Fibroblast of mammary gland (primary cell): ENCODE measurements at regions not wholly inside any gene's neighbourhood (a gene's known extent, or its start where the extent isn't known, plus 50 kb on each side); places are given as distances from the start of the nearest gene placed in this dataset.
"Not testable (repeated sequence)": the region's sequence is repeated elsewhere in the genome, so short reads cannot be mapped to it uniquely, and the experiment has no call there.

Experiments
- DNase-seq: peaks from one replicate; pipeline ENCODE4 v3.0.0-alpha.2; 2010; ENCODE audit warnings: low read depth
- H3K4me3 ChIP-seq: 2 replicates; pipeline ENCODE4 v1.5.1; 2011; ENCODE audit warnings: low read depth, mild to moderate bottlenecking, low read length, moderate library complexity; ENCODE audit not compliant: control insufficient read depth
- CTCF ChIP-seq: conservative IDR thresholded peaks from 2 replicates; pipeline ENCODE4 v1.5.1; 2011; ENCODE audit warnings: low read depth, low read length, inconsistent platforms; ENCODE audit not compliant: control insufficient read depth, insufficient read depth

GRCh38 chr19:20470345-20471135, 95.0 kb downstream of the ZNF737 start:
- TF ChIP-seq CTCF = no peak
- no peak overlapping the region for H3K4me3 ChIP-seq
- no peak for DNase-seq

GRCh38 chr19:20466638-20466990, 99.0 kb downstream of the ZNF737 start:
- DNase-seq = not testable (repeated sequence)

GRCh38 chr19:20465922-20466637, 99.5 kb downstream of the ZNF737 start:
- not testable (repeated sequence) for DNase-seq, H3K4me3 ChIP-seq

More at GRCh38 chr19:20466638-20466990, 99.0 kb downstream of the ZNF737 start:
- not testable (repeated sequence) for H3K4me3 ChIP-seq

DNA sequence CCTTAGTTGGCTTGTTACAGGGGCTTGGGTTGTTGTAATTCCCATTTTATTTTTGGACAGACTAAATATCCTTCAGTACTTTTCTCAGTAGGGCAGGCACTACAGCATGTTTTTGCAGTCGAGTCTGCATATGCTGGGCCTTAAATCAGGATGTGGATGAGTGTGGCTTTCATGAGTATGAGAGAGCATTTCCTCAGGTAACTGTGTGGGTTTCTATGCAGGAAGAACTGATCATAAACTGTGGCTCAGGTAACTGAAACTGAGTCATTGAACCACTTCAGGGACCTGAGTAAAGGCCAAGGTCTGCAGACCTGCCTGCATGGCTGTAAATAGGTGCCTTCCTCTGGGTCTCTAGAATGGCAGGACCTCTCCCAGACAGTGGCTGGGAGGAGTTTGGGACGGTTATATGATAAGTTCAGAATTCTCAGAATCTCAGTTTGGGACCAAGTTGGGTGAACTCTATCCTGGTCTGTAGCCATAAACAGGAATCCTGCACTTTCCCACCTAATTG, 112.1 kb downstream of the ZNF737 start:
- no peak for DNase-seq
- TF ChIP-seq CTCF = no peak
- H3K4me3 ChIP-seq = no peak overlapping the region

- no peak for TF ChIP-seq CTCF
- no peak overlapping the region for H3K4me3 ChIP-seq
- no peak for DNase-seq
These were observed 121.2 kb downstream of the ZNF737 start for GRCh38 chr19:20444202-20444885.

DNA sequence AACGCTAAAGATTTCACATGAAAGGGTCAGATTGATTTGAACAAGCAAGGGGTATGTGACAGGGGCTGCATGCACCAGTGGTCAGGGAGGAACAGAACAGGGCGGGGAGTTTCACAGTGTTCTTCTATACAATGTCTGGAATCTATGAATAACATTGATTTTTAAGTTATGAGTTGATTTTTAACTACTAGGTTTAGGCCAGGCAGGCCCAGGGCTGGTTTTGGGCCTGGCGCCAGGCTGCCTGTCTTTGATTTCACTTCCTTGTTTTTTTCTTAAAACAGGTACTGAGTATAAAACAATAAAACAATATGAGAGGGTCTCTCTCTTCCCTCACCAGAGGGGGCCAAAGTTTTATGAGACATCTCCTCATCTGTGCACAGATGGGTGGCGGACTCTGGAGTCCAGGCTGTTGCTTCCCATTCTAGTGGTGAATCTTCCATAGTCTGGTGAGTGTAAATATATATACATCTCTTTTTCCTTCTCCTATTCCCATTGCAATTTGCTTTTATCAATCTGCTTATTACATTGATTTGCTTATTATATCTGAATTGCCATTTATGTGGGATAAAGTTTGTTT, 133.2 kb downstream of the ZNF737 start:
- DNase-seq, H3K4me3 ChIP-seq: not testable (repeated sequence)

- no peak for DNase-seq
- no peak for TF ChIP-seq CTCF
- H3K4me3 ChIP-seq = no peak overlapping the region
These were observed 133.8 kb downstream of the ZNF737 start for GRCh38 chr19:20431826-20432225.
